ENCODE measurements at regions not wholly inside any gene's neighbourhood (a gene's known extent, or its start where the extent isn't known, plus 50 kb on each side); places are given as distances from the start of the nearest gene placed in this dataset.

GRCh38 chr5:98563885-98564653, 209.4 kb upstream of the RGMB start:
- no peak overlapping the region for H3K4me3 ChIP-seq (replicated peaks; ENCODE audit: low read depth, low read length)
- no peak for TF ChIP-seq CTCF (IDR thresholded peaks at IDR 0.05; ENCODE audit: low read length, missing control alignments)
- DNase-seq (ENCODE audit: low read depth) = no peak

GRCh38 chr5:98564836-98565235, 208.6 kb upstream of the RGMB start:
- DNase-seq (ENCODE audit: low read depth) = no peak
- no peak overlapping the region for H3K4me3 ChIP-seq (replicated peaks; ENCODE audit: low read depth, low read length)
- no peak for TF ChIP-seq CTCF (IDR thresholded peaks at IDR 0.05; ENCODE audit: low read length, missing control alignments)

DNA sequence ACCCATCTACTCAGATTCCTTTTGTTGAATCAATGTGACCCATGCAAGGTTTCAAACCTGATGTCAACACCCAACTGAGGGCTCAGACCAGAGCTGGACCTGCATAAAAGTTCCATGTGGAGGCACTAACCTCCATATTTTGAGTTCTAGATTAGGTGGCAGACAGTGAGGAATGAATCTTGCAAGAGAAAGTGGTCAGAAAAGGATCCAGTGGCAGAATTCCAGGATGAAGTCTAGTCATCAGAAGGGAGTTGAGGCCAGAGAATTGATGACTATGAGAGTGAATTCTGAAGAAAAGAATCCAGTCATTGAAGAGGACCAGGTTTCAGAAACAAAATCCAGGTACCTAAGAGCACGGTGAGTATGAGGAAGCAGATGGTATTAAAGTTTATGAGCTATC, 205.1 kb upstream of the RGMB start:
- no peak overlapping the region for H3K4me3 ChIP-seq (replicated peaks; ENCODE audit: low read depth, low read length)
- TF ChIP-seq CTCF (IDR thresholded peaks at IDR 0.05; ENCODE audit: low read length, missing control alignments) = no peak
- DNase-seq (ENCODE audit: low read depth) = no peak

GRCh38 chr5:98569288-98569687, 204.2 kb upstream of the RGMB start:
- no peak overlapping the region for H3K4me3 ChIP-seq (replicated peaks; ENCODE audit: low read depth, low read length)
- TF ChIP-seq CTCF (IDR thresholded peaks at IDR 0.05; ENCODE audit: low read length, missing control alignments) = no peak
- DNase-seq (ENCODE audit: low read depth) = no peak

- H3K4me3 ChIP-seq (replicated peaks; ENCODE audit: low read depth, low read length) = no peak overlapping the region
- DNase-seq (ENCODE audit: low read depth) = no peak
- TF ChIP-seq CTCF (IDR thresholded peaks at IDR 0.05; ENCODE audit: low read length, missing control alignments) = no peak
These were observed 203.5 kb upstream of the RGMB start for GRCh38 chr5:98570010-98570409.

DNA sequence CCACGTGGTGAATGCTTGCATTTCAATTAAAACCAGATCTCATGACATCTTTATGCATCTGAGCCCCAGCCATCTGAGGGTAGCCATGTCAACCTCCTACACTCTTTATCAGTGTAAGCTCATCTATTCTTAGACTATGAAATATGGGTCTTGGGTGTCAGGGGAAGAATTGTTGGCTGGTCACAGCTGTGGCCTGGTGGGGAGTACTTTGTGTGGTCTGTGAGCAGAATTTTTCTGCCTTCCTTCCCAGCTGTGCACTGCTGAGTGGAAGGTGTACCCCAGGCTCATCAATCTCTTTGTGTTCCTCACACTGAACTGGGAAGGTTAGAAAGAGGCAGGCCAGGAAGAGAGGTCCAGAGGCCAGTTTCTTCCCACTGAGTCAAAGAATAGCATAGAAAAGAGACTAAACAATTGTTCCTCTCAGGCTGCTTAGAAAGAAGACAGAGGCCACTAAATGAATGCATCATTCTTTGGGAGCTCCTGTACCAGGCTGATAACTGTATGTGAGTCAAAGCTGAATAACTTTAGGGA, 202.7 kb upstream of the RGMB start:
- no peak for TF ChIP-seq CTCF (IDR thresholded peaks at IDR 0.05; ENCODE audit: low read length, missing control alignments)
- no peak overlapping the region for H3K4me3 ChIP-seq (replicated peaks; ENCODE audit: low read depth, low read length)
- DNase-seq (ENCODE audit: low read depth) = peak; percentile 31

- TF ChIP-seq CTCF (IDR thresholded peaks at IDR 0.05; ENCODE audit: low read length, missing control alignments) = no peak
- no peak for DNase-seq (ENCODE audit: low read depth)
- H3K4me3 ChIP-seq (replicated peaks; ENCODE audit: low read depth, low read length) = no peak overlapping the region
These were observed 199.6 kb upstream of the RGMB start for GRCh38 chr5:98573834-98574320.

All from fibroblast of pulmonary artery (primary cell).